Body of pancreas (tissue), 4 donors: ENCODE measurements at regions not wholly inside any gene's neighbourhood (a gene's known extent, or its start where the extent isn't known, plus 50 kb on each side); places are given as distances from the start of the nearest gene placed in this dataset.

Source experiments
- ATAC-seq: fragments of 150-250 bp; one replicate; pipeline ENCODE4 v1.9.1; 2016
- DNase-seq, 4 donors: peaks; one replicate each; pipeline ENCODE4 v3.0.0-alpha.2; 2019
- H3K27ac ChIP-seq, 4 donors: fragments of 200-600 bp; sonication (generic); 1 replicate in 3 of 4; 2 replicates in 1 of 4; pipeline versions ENCODE4 v1.5.1 to v1.6.1; 2016 to 2019; ENCODE audit warnings: mild to moderate bottlenecking in 1 of 4, mixed read lengths in 1 of 4, moderate library complexity in 1 of 4
- H3K27me3 ChIP-seq, 2 donors: fragments of 200-600 bp; sonication (generic); one replicate each; pipeline ENCODE4 v1.6.0; 2016; ENCODE audit warnings: mild to moderate bottlenecking in 1 of 2
- H3K36me3 ChIP-seq, 2 donors: fragments of 200-600 bp; sonication (generic); replicated peaks in 1 of 2; 2 replicates each; pipeline ENCODE4 v1.5.1; 2016; ENCODE audit warnings: low read depth in 2 of 2; ENCODE audit not compliant: insufficient read depth in 1 of 2
- H3K4me1 ChIP-seq: fragments of 200-600 bp; sonication (generic); one replicate; pipeline ENCODE4 v1.6.0; 2016
- H3K4me3 ChIP-seq, 2 donors: fragments of 200-600 bp; sonication (generic); 1 replicate in 1 of 2; 2 replicates in 1 of 2; pipeline ENCODE4 v1.5.1; 2016 to 2019
- H3K9me3 ChIP-seq, 3 donors: fragments of 200-600 bp; sonication (generic); 1 replicate in 2 of 3; 2 replicates in 1 of 3; pipeline ENCODE4 v1.5.1; 2016
- CTCF ChIP-seq, 7 experiments: fragments of 450-650 bp in 4 of 7; fragments of 200-600 bp in 3 of 7; sonication (generic) in 3 of 7; IDR thresholded peaks; one replicate each; pipeline ENCODE4 v1.5.1; 2016 to 2019; ENCODE audit warnings: antibody characterized with exemption in 7 of 7
- POLR2A ChIP-seq, 3 donors: fragments of 450-650 bp; IDR thresholded peaks; one replicate each; pipeline ENCODE4 v1.6.1; 2016; ENCODE audit warnings: antibody characterized with exemption in 3 of 3, mild to moderate bottlenecking in 2 of 3
- WGBS, 2 donors: methylation state at CpG; one replicate each; pipeline ENCODE4 v1.1.5; 2017; 5-methylcytosine and 5-hydroxymethylcytosine counted together
- intact Hi-C: fragments of 100-400 bp; cut with DNase I; formaldehyde crosslinking; loops from one replicate; pipeline ENCODE4 v1.15.1; 2023

DNA sequence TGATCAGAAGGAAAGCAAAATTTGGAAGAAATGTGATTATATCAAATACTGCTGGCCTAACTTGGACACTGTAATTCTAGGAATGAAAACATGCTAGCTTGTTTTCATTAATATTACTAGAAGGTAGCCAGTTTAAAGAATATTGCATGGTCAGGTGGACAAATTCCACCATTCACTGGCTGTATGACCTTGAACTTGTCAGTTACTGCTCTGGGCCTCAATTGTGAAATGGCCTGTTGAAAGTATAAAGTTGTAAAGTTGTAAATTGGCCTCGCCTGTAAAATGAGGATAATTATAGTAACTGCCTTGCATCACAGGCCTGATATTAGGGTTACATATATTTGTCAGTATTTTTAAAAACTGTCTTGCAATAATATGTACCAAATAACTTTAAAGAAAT is 398.4 kb upstream of the CHST9 start:
- H3K4me3 ChIP-seq, result no peak overlapping the region
- H3K9me3 ChIP-seq, result no peaks in the 10 kb centered on the region
- no peak for ATAC-seq
- WGBS, 2 donors, result 55 to 57% methylated on average over 1 of the region's 1 CpG
- H3K4me1 ChIP-seq, result peaks cover 7% of the 10 kb centered on the region
- no peaks in the 10 kb centered on the region for H3K36me3 ChIP-seq
- intact Hi-C loops, result no loop called here
- H3K27me3 ChIP-seq, result no peaks in the 10 kb centered on the region
- no peak overlapping the region for H3K27ac ChIP-seq
- TF ChIP-seq CTCF (IDR thresholded peaks at IDR 0.05) (no peak), POLR2A (IDR thresholded peaks at IDR 0.05) (no peak)
- DNase-seq, result no peak

DNA sequence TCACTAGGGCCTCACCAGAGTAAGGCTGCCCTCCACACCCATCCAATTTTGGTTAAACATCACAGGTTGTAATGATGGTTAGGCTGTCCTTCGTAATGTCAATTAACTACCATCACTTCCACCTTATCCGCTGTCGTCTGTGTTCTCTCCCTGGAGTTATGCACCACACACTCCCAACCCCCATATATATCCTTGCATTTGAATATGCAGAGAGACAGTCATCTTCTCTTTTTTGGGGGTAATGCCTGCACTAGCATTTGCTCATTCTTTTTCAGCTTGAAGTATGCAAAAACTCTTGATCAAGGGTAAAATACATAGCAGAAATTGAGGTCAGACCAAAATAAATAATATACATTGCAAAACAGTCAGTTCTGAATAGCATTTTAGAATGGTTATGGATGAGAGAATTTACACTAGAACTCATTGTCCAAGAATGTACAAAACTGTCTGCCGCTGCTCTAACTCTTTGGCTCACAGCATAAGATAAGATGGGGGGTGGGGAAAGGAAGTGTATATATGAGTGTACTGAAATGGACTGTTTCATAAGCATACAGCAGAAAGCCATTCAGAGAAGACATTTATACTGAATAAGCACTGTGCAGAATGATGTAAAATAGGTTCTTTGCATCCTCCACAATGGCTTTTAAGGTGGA is 397.8 kb upstream of the CHST9 start:
- 74 to 77% methylated on average over 4 of the region's 4 CpGs for WGBS, 2 donors
- TF ChIP-seq POLR2A (IDR thresholded peaks at IDR 0.05) (no peak), CTCF (IDR thresholded peaks at IDR 0.05) (no peak)

DNA sequence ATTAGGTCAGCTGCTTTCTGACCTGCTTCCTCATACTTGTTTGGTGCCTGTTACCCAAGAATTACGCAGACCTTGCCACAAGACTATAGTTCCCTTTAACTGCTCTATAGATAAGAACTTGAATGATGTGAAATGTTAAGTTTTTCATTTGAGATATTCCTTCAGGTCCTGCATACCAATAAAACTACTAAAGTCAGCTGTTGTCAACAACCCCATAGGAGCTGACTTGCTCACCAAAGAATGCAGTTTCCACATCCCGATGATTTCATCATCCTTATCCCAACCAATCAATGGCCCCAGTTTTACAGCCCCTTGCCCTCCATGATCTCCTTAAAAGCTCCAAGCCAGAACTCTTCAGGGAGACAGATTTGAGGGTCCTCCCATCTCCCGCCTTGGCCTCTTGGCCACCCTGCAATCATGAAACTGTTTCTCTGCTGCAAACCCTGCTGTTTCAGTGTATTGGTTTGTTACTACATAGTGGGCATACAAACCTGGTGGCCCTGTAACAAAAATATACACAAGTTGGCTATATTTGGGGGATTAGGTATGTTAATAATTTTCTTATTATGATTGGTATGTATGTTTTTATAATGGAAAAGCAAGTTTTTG is 396.3 kb upstream of the CHST9 start:
- ATAC-seq, result no peak
- no peaks in the 10 kb centered on the region for H3K36me3 ChIP-seq
- no peaks in the 10 kb centered on the region for H3K9me3 ChIP-seq
- peaks cover 7% of the 10 kb centered on the region for H3K4me1 ChIP-seq
- intact Hi-C loops, result no loop called here
- WGBS, 2 donors, result 67 to 85% methylated on average over 3 of the region's 3 CpGs
- no peak overlapping the region for H3K27ac ChIP-seq
- TF ChIP-seq POLR2A (IDR thresholded peaks at IDR 0.05) (no peak), CTCF (IDR thresholded peaks at IDR 0.05) (no peak)
- H3K27me3 ChIP-seq, result no peaks in the 10 kb centered on the region
- DNase-seq, result no peak
- no peak overlapping the region for H3K4me3 ChIP-seq

More for the DNA sequence above, 397.8 kb upstream of the CHST9 start:
- Histone ChIP-seq H3K27ac (no peak overlapping the region), H3K27me3 (no peaks in the 10 kb centered on the region), H3K4me1 (peaks cover 7% of the 10 kb centered on the region), H3K4me3 (no peak overlapping the region), H3K9me3 (no peaks in the 10 kb centered on the region), H3K36me3 (no peaks in the 10 kb centered on the region)
- DNase-seq (no peak), ATAC-seq (no peak)
- intact Hi-C loops, result no loop called here

DNA sequence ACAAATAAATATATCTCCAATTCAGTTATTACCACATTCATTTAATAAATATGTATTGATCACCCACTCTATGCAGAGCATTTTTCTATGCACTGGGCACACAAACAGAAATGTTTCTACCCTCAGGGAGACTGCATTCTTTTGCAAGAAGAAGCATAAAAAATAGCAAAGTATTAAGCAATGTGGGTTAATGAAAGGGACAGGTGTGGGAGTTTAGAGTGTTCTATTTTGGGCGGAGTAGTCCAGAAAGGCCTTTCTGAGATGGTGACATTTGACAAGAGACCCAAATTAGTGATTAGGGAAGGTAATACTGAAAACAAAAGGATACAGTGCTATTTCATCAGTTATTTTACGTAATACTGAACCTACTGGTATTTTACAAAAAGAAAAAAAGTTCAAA is 394.3 kb upstream of the CHST9 start:
- Histone ChIP-seq H3K4me1 (no peaks in the 10 kb centered on the region), H3K36me3 (no peaks in the 10 kb centered on the region), H3K9me3 (no peaks in the 10 kb centered on the region), H3K27me3 (no peaks in the 10 kb centered on the region), H3K4me3 (no peak overlapping the region), H3K27ac (no peak overlapping the region)
- TF ChIP-seq POLR2A (IDR thresholded peaks at IDR 0.05) (no peak), CTCF (IDR thresholded peaks at IDR 0.05) (no peak)
- no peak for DNase-seq
- intact Hi-C loops, result no loop called here
- ATAC-seq, result no peak
- WGBS, 2 donors, result 66 to 76% methylated on average over 2 of the region's 2 CpGs

GRCh38 chr18:27577752-27578151 is 392.6 kb upstream of the CHST9 start:
- H3K36me3 ChIP-seq, result no peaks in the 10 kb centered on the region
- no peaks in the 10 kb centered on the region for H3K4me1 ChIP-seq
- intact Hi-C loops, result no loop called here
- H3K9me3 ChIP-seq, result no peaks in the 10 kb centered on the region
- DNase-seq, result no peak
- no peak for ATAC-seq
- no peaks in the 10 kb centered on the region for H3K27me3 ChIP-seq
- no peak overlapping the region for H3K4me3 ChIP-seq
- no peak for TF ChIP-seq POLR2A (IDR thresholded peaks at IDR 0.05)
- TF ChIP-seq CTCF (IDR thresholded peaks at IDR 0.05), result no peak
- 34 to 40% methylated on average over 5 of the region's 5 CpGs for WGBS, 2 donors
- no peak overlapping the region for H3K27ac ChIP-seq
